Spleen (tissue), 11 donors: ENCODE measurements at regions not wholly inside any gene's neighbourhood (a gene's known extent, or its start where the extent isn't known, plus 50 kb on each side); places are given as distances from the start of the nearest gene placed in this dataset.

Experiments used
- DNase-seq: peaks from one replicate; pipeline ENCODE4 v3.0.0-alpha.2; 2020
- H3K27ac ChIP-seq, 8 donors: fragments of 200-600 bp; sonication (generic) in 7 of 8; 1 replicate in 4 of 8; 2 replicates in 4 of 8; pipeline versions ENCODE4 v1.5.0 to v1.8.0; 2016 to 2021; ENCODE audit warnings: inconsistent platforms in 4 of 8, mild to moderate bottlenecking in 4 of 8, moderate library complexity in 1 of 8
- H3K27me3 ChIP-seq, 7 donors: fragments of 200-600 bp; sonication (generic) in 6 of 7; replicated peaks in 1 of 7; 1 replicate in 4 of 7; 2 replicates in 3 of 7; pipeline versions ENCODE4 v1.5.0 to v1.8.0; 2016 to 2021; ENCODE audit warnings: inconsistent platforms in 3 of 7, mild to moderate bottlenecking in 1 of 7
- H3K36me3 ChIP-seq, 6 donors: fragments of 200-600 bp; sonication (generic) in 5 of 6; 1 replicate in 4 of 6; 2 replicates in 2 of 6; pipeline versions ENCODE4 v1.5.0 to v1.8.0; 2016 to 2021; ENCODE audit warnings: inconsistent platforms in 2 of 6
- H3K4me1 ChIP-seq, 6 donors: fragments of 200-600 bp; sonication (generic) in 5 of 6; 1 replicate in 3 of 6; 2 replicates in 3 of 6; pipeline versions ENCODE4 v1.5.0 to v1.8.0; 2016 to 2021; ENCODE audit warnings: inconsistent platforms in 3 of 6
- H3K4me3 ChIP-seq, 8 donors: fragments of 200-600 bp; sonication (generic) in 7 of 8; 1 replicate in 4 of 8; 2 replicates in 4 of 8; pipeline versions ENCODE4 v1.5.0 to v1.8.0; 2016 to 2021; ENCODE audit warnings: inconsistent platforms in 4 of 8, mild to moderate bottlenecking in 4 of 8, moderate library complexity in 2 of 8
- H3K9me3 ChIP-seq, 8 donors: fragments of 200-600 bp; sonication (generic) in 7 of 8; 1 replicate in 4 of 8; 2 replicates in 4 of 8; pipeline versions ENCODE4 v1.5.0 to v1.8.0; 2016 to 2021; ENCODE audit warnings: inconsistent platforms in 4 of 8
- CTCF ChIP-seq, 11 experiments: fragments of 200-600 bp in 7 of 11; fragments of 450-650 bp in 4 of 11; sonication (generic) in 4 of 11; IDR thresholded peaks in 8 of 11; conservative IDR thresholded peaks in 3 of 11; 1 replicate in 7 of 11; 2 replicates in 4 of 11; pipeline versions ENCODE4 v1.4.0 to v1.8.0; 2016 to 2021; ENCODE audit warnings: antibody characterized with exemption in 11 of 11, inconsistent platforms in 4 of 11, mild to moderate bottlenecking in 1 of 11
- POLR2A ChIP-seq, 3 donors: fragments of 450-650 bp; IDR thresholded peaks; one replicate each; pipeline ENCODE4 v1.5.1; 2017; ENCODE audit warnings: antibody characterized with exemption in 3 of 3, mild to moderate bottlenecking in 1 of 3
- POLR2AphosphoS5 ChIP-seq, 3 donors: sonication (generic); formaldehyde crosslinking; IDR thresholded peaks; one replicate each; pipeline ENCODE4 v1.5.1; 2017; ENCODE audit warnings: antibody characterized with exemption in 3 of 3
- WGBS, 5 donors: extraction: QIAGEN DNeasy Blood & Tissue Kit in 3 of 5; methylation state at CpG; one replicate each; pipeline versions ENCODE4 v1.1.5 to v1.1.7; 2013 to 2018; 5-methylcytosine and 5-hydroxymethylcytosine counted together
- intact Hi-C: fragments of 100-400 bp; cut with DNase I; formaldehyde crosslinking; loops from one replicate; pipeline ENCODE4 v1.15.0; 2023; ENCODE audit warnings: low total_unique reads
- small RNA-seq, 4 donors: library from RNA; depleted of rRNA; stranded (forward); fragments of <200 nt; gene quantifications; one replicate each; pipeline ENCODE3, GENCODE V24; 2016
- donor health status: healthy with polysubstance abuse.
- donor health status: DM: no; HTN: no; CAD: no; lungs with moderate emphysema.
- donor health status: DM: no; HTN: no; CAD: no.
- donor health status: Bipolar disorder and iron deficiency.
- donor health status: healthy.
- donor health status: DM: no; HTN: no; CAD: no.
- donor health status: DM: yes; HTN: yes; CAD: no.

GRCh38 chr5:120405923-120406322, 58.2 kb upstream of the PRR16 start:
- H3K27ac ChIP-seq = no peak overlapping the region
- intact Hi-C loops = no loop called here
- no peaks in the 10 kb centered on the region for H3K27me3 ChIP-seq
- H3K4me3 ChIP-seq = no peak overlapping the region
- H3K36me3 ChIP-seq = no peaks in the 10 kb centered on the region
- H3K9me3 ChIP-seq = peaks cover 0 to 4% (median 0%) of the 10 kb centered on the region in 8 donors
- H3K4me1 ChIP-seq = peaks cover 0 to 7% (median 0%) of the 10 kb centered on the region in 6 donors
- no peak for TF ChIP-seq POLR2AphosphoS5 (IDR thresholded peaks at IDR 0.05)
- TF ChIP-seq POLR2A (IDR thresholded peaks at IDR 0.05) = no peak
- DNase-seq = no peak

- no peaks in the 10 kb centered on the region for H3K27me3 ChIP-seq
- peaks cover 0 to 5% (median 0%) of the 10 kb centered on the region in 8 donors for H3K9me3 ChIP-seq
- DNase-seq = no peak
- no peak overlapping the region for H3K4me3 ChIP-seq
- no peak overlapping the region for H3K27ac ChIP-seq
- no peak for TF ChIP-seq POLR2A (IDR thresholded peaks at IDR 0.05)
- TF ChIP-seq CTCF (IDR thresholded peaks at IDR 0.05 in 8 of 11, conservative IDR thresholded peaks at IDR 0.05 in 3 of 11) = no peak
- no peak for TF ChIP-seq POLR2AphosphoS5 (IDR thresholded peaks at IDR 0.05)
- H3K4me1 ChIP-seq = no peaks in the 10 kb centered on the region
- WGBS, 5 donors = 76 to 93% (median 85%) methylated on average over 3 of the region's 3 CpGs
- no peaks in the 10 kb centered on the region for H3K36me3 ChIP-seq
- intact Hi-C loops = no loop called here
These were observed 50.4 kb upstream of the PRR16 start for GRCh38 chr5:120413686-120414085.

Small RNAs in the stretch of these regions (small RNA-seq; reads per million reads assigned to genes)
- 0 reads per million in 4 donors for gene RNU6-718P
